CD14-positive monocyte (primary cell): ENCODE measurements at regions not wholly inside any gene's neighbourhood (a gene's known extent, or its start where the extent isn't known, plus 50 kb on each side); places are given as distances from the start of the nearest gene placed in this dataset.

ENCODE experiments used
- DNase-seq, 3 donors: peaks; one replicate each; pipeline ENCODE4 v3.0.0-alpha.2; 2011 to 2022
- H2AFZ ChIP-seq: 2 replicates; pipeline ENCODE4 v1.6.0; 2012; ENCODE audit warnings: mild to moderate bottlenecking, low read depth, low read length, inconsistent platforms; ENCODE audit not compliant: insufficient read depth, poor library complexity, severe bottlenecking
- H3K27ac ChIP-seq, 2 donors: 1 replicate in 1 of 2; 2 replicates in 1 of 2; pipeline ENCODE4 v1.5.1; 2012 to 2013; ENCODE audit warnings: low read length in 2 of 2, control low read depth in 1 of 2, inconsistent platforms in 1 of 2, low read depth in 1 of 2, mild to moderate bottlenecking in 1 of 2
- H3K27me3 ChIP-seq, 2 donors: one replicate each; pipeline versions ENCODE4 v1.6.0 to v1.6.1; 2011 to 2013; ENCODE audit warnings: low read length in 2 of 2; ENCODE audit not compliant: control insufficient read depth in 2 of 2, insufficient read depth in 2 of 2
- H3K36me3 ChIP-seq, 2 donors: replicated peaks in 1 of 2; 1 replicate in 1 of 2; 2 replicates in 1 of 2; pipeline versions ENCODE4 v1.5.1 to v1.6.1; 2012 to 2013; ENCODE audit warnings: low read length in 2 of 2, control low read depth in 1 of 2, inconsistent platforms in 1 of 2, mild to moderate bottlenecking in 1 of 2; ENCODE audit not compliant: insufficient read depth in 2 of 2, control insufficient read depth in 1 of 2
- H3K4me1 ChIP-seq, 2 donors: 1 replicate in 1 of 2; 2 replicates in 1 of 2; pipeline versions ENCODE4 v1.5.1 to v1.6.1; 2012 to 2013; ENCODE audit warnings: low read length in 2 of 2, control low read depth in 1 of 2, inconsistent platforms in 1 of 2, mild to moderate bottlenecking in 1 of 2, moderate library complexity in 1 of 2; ENCODE audit not compliant: insufficient read depth in 2 of 2, control insufficient read depth in 1 of 2
- H3K4me2 ChIP-seq: replicated peaks from 2 replicates; pipeline ENCODE3; 2012; ENCODE audit warnings: low read length, moderate library complexity, mild to moderate bottlenecking; ENCODE audit not compliant: poor library complexity, severe bottlenecking; ENCODE audit errors: extremely low read depth
- H3K4me3 ChIP-seq, 3 experiments: fragments of 200-600 bp in 1 of 3; sonication (generic) in 1 of 3; replicated peaks in 1 of 3; 1 replicate in 2 of 3; 2 replicates in 1 of 3; pipeline ENCODE4 v1.5.1; 2011 to 2013; ENCODE audit warnings: low read length in 3 of 3, mild to moderate bottlenecking in 3 of 3, control low read depth in 2 of 3, low read depth in 2 of 3, inconsistent platforms in 1 of 3, moderate library complexity in 1 of 3
- H3K79me2 ChIP-seq: 2 replicates; pipeline ENCODE4 v1.6.0; 2012; ENCODE audit warnings: mild to moderate bottlenecking, control low read depth, inconsistent platforms, low read length, moderate library complexity; ENCODE audit not compliant: insufficient read depth
- H3K9ac ChIP-seq: 2 replicates; pipeline ENCODE4 v1.6.0; 2017; ENCODE audit warnings: low read length, mild to moderate bottlenecking; ENCODE audit not compliant: insufficient read depth, poor library complexity, severe bottlenecking
- H3K9me3 ChIP-seq, 2 donors: replicated peaks in 1 of 2; 1 replicate in 1 of 2; 2 replicates in 1 of 2; pipeline versions ENCODE4 v1.5.1 to v1.6.1; 2012 to 2013; ENCODE audit warnings: low read length in 2 of 2, control low read depth in 1 of 2; ENCODE audit not compliant: control insufficient read depth in 1 of 2, insufficient read depth in 1 of 2
- H4K20me1 ChIP-seq: 2 replicates; pipeline ENCODE4 v1.6.0; 2012; ENCODE audit warnings: mild to moderate bottlenecking, low read length, control low read depth, moderate library complexity; ENCODE audit not compliant: insufficient read depth
- H3K27ac Mint-ChIP-seq, 7 donors: one replicate each; pipeline ENCODE4 v1.8.0; 2020; ENCODE audit warnings: mild to moderate bottlenecking in 7 of 7, mixed read lengths in 7 of 7, moderate library complexity in 6 of 7, inconsistent platforms in 2 of 7
- H3K27me3 Mint-ChIP-seq, 3 donors: one replicate each; pipeline ENCODE4 v1.8.0; 2021 to 2022; ENCODE audit warnings: low read depth in 3 of 3, mild to moderate bottlenecking in 3 of 3, mixed read lengths in 3 of 3, moderate library complexity in 3 of 3, inconsistent platforms in 1 of 3
- H3K36me3 Mint-ChIP-seq, 2 donors: one replicate each; pipeline ENCODE4 v1.8.0; 2020; ENCODE audit warnings: mixed read lengths in 2 of 2, inconsistent platforms in 1 of 2, mild to moderate bottlenecking in 1 of 2
- H3K4me1 Mint-ChIP-seq: one replicate; pipeline ENCODE4 v1.8.0; 2020; ENCODE audit warnings: mild to moderate bottlenecking, mixed read lengths
- H3K4me3 Mint-ChIP-seq, 2 donors: one replicate each; pipeline ENCODE4 v1.8.0; 2020; ENCODE audit warnings: mild to moderate bottlenecking in 2 of 2, mixed read lengths in 2 of 2, moderate library complexity in 1 of 2
- H3K9me3 Mint-ChIP-seq, 7 donors: one replicate each; pipeline ENCODE4 v1.8.0; 2020 to 2022; ENCODE audit warnings: mixed read lengths in 7 of 7, mild to moderate bottlenecking in 6 of 7, moderate library complexity in 6 of 7, inconsistent platforms in 2 of 7
- CTCF ChIP-seq: fragments of 200-600 bp; IDR thresholded peaks from one replicate; pipeline ENCODE4 v1.8.0; 2022; ENCODE audit warnings: antibody characterized with exemption, mild to moderate bottlenecking
- WGBS: methylation state at CpG from one replicate; pipeline ENCODE4 v1.1.5; 2013; ENCODE audit warnings: missing lambda C conversion rate; ENCODE audit not compliant: insufficient coverage; 5-methylcytosine and 5-hydroxymethylcytosine counted together
- intact Hi-C, 2 donors: fragments of 100-400 bp; cut with micrococcal nuclease; formaldehyde crosslinking; loops; one replicate each; pipeline versions ENCODE4 v1.15.0 to v1.15.1; 2023

- Histone ChIP-seq H3K4me1 (no peaks in the 10 kb centered on the region), H3K27ac (no peak overlapping the region), H3K9me3 (peaks cover 12 to 36% of the 10 kb centered on the region in 2 donors), H3K4me3 (no peak overlapping the region), H3K9ac (no peak overlapping the region), H3K79me2 (no peaks in the 10 kb centered on the region), H2AFZ (no peak overlapping the region), H4K20me1 (no peaks in the 10 kb centered on the region), H3K36me3 (no peaks in the 10 kb centered on the region), H3K27me3 (no peaks in the 10 kb centered on the region), H3K4me2 (no peak overlapping the region)
- 77% methylated on average over 5 of the region's 5 CpGs for whole genome bisulfite sequencing
- H3K36me3 Mint-ChIP-seq = no peaks in the 10 kb centered on the region
- H3K9me3 Mint-ChIP-seq = peaks cover 0 to 18% (median 8%) of the 10 kb centered on the region in 7 donors
- H3K4me1 Mint-ChIP-seq = no peaks in the 10 kb centered on the region
- no peak for DNase-seq
- no peaks in the 10 kb centered on the region for H3K27me3 Mint-ChIP-seq
- intact Hi-C loops = no loop called here
- TF ChIP-seq CTCF = no peak
- no peak overlapping the region for H3K4me3 Mint-ChIP-seq
- no peak overlapping the region for H3K27ac Mint-ChIP-seq
These were observed 254.2 kb downstream of the C6orf118 start for GRCh38 chr6:165055231-165055630.

GRCh38 chr6:165052561-165053480 lies 256.6 kb downstream of the C6orf118 start:
- Histone ChIP-seq H3K79me2 (no peaks in the 10 kb centered on the region), H3K9ac (no peak overlapping the region), H3K4me2 (no peak overlapping the region), H3K27ac (no peak overlapping the region), H3K4me1 (no peaks in the 10 kb centered on the region), H4K20me1 (no peaks in the 10 kb centered on the region), H3K27me3 (no peaks in the 10 kb centered on the region), H2AFZ (no peak overlapping the region), H3K4me3 (no peak overlapping the region), H3K9me3 (peaks cover 22 to 38% of the 10 kb centered on the region in 2 donors), H3K36me3 (no peaks in the 10 kb centered on the region)
- Mint-ChIP-seq H3K4me3 (no peak overlapping the region), H3K27ac (no peak overlapping the region), H3K36me3 (no peaks in the 10 kb centered on the region), H3K4me1 (no peaks in the 10 kb centered on the region), H3K9me3 (peaks cover 0 to 26% (median 18%) of the 10 kb centered on the region in 7 donors), H3K27me3 (no peaks in the 10 kb centered on the region)
- TF ChIP-seq CTCF = no peak
- 83% methylated on average over 7 of the region's 10 CpGs for WGBS
- intact Hi-C loops = no loop called here
- DNase-seq = no peak
